ENCODE measurements at regions not wholly inside any gene's neighbourhood (a gene's known extent, or its start where the extent isn't known, plus 50 kb on each side); places are given as distances from the start of the nearest gene placed in this dataset.

DNA sequence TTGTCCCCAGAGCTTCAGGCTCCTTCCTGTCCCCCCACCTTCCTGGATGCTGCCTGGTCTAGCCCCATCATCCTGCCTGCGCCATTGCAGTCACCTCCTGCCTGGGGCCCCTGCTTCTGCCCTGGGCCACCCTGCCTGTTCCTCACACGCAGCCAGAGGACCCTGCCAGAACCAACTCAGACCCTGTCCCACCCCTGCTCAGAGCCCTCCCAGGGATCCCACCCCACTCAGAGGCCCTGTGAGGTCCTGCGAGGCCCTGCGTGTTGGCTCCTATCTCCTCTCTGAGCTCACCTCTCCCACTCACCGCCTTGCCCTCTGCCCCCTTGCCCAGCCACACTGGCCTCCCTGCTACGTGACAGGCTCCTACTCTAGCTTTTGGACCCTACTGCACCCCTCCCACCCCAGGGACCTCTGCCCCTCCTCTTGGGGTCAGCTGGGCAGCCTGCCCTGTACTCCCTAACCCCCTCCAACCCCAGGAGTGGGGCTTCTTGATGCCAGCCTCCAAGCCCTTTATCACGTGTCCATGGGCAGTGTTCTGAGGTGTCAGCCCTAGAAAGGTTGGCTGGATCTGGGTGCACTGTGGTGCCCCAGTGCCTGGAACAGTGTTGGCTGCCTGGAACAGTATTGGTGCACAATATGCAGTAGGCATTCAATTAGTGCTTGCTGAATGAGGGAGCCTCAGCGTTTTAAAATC is 68.3 kb downstream of the CEBPB start:
- DNase-seq, result no peak

DNA sequence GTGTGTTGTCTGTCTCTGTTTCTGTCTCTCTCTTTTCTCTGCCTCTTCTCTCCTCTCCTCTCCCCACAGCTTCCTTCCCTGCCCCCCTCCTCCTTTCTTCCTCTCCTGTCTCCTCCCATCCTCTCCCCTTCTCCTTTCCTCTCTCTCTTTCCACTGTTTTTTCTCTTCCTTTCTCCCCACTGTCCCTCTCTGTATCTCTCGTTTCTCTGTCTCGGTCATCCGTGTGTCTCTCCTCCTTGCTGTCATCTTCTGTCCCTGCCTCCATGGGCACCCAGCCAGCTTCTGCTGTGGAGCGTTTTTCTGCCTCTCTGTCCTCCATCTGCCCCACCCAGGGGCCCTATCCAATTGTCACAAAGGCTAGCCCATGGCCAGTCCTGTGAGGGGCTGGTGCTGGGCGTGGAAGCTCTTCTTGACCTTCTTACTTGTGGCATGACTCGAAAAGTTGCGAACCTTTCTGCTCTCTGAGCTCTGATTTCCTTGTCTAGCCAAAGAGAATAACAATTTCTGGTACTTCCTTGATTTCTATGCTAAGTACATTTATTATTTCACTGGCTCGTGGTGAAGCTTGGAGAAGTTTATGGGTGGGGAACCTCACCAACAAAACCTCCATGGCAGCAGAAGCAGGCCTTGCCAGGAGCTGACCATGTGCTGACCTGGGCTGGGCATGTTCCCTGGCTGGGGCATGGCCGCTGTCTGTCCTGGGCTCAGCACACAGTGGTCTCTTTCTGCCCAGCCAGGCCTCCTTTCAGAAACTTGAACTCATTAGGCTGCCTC is 69.3 kb downstream of the CEBPB start:
- DNase-seq, result no peak

DNA sequence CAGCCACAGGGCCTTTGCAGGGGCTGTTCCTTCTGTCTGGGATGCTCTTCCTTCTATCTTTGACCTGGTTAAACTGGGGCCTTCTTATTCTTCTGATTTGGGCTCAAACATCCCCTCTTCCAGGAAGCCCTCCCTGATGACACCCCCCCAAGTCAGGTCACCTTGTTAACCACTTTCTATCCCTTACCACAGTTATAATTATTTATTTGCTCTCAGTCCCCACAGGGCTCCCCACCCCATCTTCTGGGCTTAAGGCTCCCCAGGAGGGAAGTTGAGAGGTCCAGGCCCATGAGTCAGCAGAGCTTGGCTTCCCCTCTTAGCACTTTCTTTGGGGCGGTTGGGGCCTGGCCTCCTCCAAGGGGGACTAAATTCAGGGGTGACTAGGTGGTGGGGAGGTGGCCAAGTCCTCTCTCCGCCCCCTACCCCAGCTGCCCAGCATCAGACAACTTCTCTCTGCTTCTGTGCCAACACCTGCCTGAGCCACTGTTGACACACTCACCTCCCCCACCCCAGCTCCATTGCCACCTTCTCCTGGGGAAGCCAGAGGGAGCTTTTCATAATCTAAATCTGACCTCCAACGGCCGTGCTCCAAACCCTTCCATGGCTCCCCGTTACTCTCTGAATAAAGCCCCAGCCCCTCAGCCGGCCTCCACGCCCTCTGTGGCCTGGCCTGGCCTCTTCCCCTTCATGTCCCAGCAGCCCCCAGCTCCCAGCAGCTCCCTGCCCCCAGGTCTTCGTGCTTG is 70.0 kb downstream of the CEBPB start:
- no peak for DNase-seq

DNA sequence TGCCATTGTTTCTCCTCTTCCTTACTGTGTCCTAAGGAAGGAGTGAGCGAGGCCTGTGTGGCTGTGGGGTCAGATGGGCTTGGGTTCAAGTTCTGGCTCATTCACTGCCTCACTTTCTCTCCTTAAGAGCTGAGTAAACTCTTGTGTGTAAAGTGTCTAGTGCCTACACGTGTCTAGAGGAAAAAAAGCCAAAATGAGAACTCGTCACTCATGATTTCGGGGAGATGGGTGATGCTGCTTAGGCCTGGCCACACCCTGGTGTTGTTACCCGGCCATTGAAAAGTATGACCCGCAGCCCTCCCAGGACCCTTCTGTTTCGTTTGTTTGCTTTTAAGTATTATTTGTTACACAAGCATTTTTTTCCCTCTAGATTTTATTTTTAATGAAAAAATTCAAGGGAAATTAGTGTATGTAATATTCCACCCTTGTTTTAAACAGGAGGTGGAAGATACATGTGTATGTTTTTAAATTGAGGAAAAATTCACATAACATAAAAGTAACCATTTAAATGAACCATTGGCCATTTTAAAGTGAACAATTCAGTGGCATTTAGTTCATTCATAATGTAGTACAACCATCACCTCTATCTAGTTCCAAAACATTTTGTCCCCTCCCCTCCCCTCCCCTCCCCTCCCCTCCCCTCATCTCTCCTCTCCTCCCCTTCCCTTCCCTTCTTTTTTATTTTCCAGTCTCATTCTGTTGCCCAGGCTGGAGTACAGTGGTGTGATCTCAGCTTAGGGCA is 71.0 kb downstream of the CEBPB start:
- no peak for DNase-seq

DNA sequence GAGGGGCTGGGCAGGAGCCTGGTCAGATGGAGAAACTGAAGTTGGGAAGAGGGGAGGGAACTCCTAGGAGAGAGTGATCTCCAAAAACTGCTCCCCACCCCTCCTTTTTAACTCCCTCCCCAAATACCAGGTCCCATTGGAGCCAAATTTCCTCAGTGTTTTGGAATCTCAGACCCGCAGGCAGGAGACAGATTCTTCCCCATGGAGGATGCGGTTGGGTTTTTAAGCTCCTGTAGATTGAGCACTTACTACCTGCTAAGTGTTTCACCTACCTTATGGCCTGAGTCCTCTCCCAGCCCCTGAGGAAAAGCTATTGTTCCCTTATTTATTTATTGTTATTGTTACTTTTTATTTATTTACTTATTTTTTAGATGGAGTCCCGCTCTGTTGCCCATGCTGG is 73.2 kb downstream of the CEBPB start:
- no peak for DNase-seq

DNA sequence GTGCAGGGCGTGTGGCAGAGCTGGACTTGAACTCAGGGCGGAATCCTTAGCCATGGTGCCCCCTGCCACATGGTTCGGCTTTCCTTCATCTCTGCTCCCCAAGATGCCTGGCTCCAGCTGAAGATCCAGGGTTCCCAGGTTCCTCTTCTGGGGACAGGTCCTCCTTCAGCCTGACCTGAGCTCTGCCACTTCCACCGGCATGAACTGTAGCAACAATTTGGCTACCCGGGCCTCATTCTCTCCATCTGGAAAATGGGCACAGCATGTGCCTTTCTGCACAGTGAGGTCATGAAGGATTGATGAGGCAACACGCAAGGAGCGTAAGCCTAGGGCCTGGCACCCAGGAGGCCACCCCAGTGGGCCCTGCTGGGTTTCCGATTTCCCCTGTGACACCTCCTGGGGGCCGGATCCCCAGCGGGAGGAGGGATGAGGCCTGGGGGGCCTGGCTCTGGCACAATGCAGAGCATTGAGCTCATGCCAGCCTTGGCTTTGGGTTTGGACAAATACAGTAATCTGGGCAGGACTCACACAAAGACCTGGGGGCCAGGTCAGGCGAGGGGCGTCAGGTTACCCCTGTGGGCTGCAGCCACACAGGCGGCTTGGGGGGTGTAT is 74.0 kb downstream of the CEBPB start:
- DNase-seq, result no peak

DNA sequence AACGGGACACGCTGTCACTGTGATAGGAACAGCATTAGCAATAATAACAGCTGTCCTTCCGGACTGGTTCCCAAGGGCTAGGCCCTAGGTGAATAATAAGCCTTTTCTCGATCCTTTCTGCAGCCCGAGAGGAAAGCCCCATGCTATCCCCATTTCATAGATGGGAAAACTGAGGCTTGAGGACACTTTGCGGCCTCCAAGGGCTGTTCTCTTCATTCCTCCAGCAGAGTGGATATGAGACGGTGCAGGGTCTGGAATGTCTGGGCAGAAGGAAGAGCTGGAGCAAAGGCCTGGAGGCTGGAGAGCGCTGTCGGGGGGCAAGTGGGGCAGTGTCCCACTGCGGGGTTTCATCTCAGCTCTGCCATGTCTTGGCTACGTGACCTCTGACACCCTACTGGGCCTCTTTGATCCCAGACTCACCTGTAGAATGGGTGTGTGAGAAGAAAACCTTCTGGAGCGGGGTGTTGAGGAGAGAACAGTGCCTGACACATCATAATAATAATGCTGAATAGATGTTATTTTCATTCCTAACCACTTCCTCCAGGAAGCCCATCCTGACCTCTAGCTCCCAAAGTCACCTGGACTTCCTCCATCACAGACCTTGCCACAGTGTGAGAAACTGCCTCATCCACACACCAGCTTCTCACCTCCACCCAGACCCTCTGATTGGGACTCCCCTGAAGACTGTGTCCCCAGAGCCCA is 74.8 kb downstream of the CEBPB start:
- DNase-seq, result no peak

DNA sequence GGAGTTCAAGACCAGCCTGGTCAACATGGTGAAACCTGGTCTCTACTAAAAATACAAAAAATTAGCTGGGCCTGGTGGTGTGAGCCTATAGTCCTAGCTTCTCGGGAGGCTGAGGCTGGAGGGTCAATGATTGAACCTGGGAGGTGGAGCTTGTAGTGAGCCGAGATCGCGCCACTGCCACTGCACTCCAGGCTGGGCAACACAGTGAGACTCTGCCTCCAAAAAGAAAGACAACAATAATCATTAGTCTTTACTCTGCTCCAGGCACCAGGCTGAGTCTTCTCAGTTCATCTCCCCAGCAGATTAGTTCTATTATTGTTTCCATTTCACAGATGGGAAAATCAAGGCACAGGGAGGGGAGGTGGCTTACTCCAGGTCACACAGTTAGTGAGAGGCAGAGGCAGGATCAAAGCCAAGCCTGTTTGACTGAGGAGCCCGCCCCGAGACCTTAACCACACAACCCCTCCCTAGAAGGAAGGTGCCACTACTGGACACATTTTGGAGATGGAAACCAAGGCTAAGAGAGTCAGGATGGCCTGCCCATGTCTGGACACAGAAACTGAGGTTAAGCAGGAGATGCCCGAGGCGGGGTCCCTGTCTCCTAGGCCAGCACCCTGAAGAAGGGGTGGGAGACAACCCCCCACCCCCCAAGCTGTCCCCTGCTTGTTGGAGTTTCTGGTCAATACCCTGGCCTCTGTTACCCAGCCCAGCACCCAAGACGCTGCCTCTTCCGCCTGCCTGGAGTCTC is 75.8 kb downstream of the CEBPB start:
- DNase-seq, result no peak

DNA sequence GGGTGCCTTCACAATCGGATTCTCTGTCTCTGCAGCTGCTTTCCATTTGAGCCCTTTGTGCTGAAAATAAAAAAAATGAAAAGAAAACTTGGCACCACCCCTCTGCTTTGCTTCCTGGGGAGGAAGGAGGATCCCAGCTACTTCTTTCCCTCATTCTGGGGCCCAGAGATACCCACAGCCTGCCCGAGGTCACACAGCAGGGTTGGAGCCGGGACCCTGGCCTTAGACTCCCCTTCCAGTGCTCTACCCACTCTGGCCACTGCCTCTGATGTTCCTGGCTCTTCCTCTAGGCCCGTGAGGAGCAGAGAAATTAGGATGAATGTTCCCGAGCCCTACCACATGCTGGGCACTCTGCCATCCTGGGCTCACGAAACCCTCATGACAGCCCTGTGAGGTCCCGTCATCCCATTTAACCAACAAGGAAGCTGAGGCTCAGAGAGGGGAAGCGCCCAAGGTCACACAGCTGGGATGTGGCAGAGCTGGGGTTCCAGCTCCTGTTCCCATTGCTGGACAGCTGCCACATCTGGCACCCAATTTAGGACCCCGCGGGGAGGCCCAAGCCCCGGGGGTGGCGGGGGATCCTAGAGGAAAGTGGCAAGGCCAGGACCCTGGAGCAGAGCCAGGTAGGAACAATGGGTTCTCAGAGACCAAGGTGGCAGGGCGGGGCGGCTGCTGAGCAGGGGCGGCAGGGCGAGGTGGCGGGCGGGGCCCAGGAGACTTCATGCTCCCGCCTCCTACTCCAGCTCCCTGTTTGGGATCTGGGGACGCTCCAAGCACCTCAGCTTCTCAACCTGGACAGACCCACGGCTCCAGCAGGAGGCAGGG is 76.6 kb downstream of the CEBPB start:
- DNase-seq, result peak; percentile 72

DNA sequence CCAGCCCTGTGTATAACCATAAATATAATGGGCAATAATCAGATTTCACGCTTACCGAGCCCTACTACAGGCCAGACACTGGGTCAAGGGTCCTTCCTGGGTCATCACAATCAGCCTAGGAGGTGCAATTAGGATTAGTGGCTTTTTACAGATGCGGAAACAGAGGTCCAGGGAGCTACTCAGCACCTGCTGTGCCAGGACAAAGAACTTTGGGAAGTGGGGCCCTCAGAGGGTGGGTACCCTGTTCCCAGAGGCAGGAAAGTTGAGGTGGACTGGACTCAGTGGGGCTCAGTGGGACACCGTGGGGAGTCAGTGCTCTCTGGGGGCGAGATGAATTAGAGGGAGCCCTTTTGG is 77.2 kb downstream of the CEBPB start:
- no peak for DNase-seq

DNA sequence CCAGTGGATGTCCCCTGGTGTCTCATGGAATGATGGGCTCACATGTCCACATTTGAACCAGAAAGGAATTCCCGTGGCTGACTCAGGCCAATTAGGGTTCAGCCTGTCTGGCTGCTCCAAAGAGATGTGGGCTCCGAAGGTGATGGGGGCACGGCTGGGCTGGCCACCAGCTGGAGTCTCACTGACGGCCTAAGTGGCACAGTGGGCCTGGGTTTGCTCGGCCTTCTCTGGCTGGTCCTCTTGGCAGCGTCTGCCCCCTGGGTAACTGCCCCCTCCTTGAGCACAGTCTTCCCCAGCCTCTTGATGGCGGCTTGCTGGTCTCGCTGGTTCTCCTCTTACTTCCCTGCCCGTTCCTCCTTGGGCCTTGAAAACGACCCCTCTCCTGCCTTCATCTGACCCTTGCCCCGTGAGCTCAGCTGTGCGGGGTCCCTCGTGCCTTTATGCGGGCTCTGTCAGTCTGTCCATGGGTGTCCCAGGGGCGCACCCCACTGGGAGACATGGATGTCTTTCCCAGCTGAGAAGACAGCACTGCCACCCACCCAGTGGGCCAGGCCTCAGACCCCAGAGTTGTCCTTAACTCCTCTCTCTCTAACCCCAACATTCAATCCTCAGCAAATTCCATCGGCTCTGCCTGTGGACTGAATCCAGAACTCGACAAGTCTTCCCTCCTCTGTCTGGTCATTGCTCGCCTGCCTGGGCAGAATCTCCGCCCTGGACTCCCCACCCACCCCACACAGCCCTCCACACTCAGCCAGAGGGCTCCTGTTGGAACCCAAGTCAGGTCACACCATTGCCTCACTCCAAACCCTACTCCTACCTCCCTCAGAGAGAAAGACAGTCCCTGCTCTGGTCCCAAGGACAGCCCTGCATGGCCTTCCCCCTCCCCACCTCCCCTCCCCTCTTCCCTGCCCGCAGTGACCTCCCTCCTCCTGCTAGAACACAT is 78.7 kb downstream of the CEBPB start:
- no peak for DNase-seq

DNA sequence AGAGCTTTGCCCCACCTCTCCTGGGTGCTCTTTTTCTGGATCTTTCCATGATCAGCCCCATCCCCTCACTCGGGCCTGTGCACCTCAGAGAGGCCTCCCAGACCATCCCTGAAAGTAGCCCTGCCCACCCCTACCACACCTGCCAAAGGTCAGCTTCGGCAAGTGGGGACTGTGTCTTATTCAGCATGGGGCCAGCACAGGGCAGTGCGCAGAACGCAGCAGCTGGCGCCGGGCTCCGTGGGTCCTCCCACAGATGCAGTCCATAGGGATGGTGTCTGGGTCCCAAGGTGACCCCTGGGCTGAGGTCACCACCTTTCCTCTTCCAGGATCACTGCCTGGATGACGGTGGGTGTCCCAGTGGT is 79.4 kb downstream of the CEBPB start:
- DNase-seq, result no peak

DNA sequence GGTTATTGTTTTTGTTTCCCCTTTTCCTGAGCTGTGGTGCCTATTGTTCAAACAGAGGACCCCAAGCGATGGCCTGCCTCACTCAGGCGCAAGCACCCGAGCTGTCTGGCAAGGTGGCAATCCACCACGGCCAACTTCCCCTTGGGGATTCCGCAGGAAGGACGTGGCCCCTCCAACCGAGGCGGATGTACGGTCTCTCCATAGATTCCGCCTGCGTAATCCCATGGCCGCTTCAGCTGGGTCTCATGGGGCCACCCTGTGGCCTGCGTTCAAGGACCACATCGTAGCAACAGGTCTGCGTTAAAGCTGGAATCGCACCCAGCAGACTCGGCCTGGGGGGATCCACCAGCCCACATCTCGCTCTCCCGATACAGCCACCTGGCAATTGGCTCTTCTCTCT is 79.9 kb downstream of the CEBPB start:
- DNase-seq, result no peak

DNA sequence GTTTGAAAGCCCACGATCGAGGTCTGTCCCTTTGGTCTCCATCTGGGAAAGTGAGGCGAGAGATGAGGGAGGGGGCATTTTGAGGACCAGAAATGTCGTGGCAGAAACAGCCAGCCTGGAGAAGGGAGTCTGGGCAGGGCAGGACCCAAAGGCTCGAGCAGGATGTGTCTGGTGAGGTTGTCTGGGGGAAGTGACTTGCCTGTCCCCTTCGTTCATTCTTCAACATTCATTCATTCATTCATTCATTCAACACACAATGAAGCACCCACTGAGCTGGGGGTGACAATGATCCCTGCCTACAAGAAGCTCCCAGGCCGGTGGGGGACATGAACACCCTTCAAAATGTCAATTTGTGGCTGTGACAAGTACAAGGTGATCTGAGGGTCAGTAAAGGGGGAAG is 80.5 kb downstream of the CEBPB start:
- DNase-seq, result no peak

DNA sequence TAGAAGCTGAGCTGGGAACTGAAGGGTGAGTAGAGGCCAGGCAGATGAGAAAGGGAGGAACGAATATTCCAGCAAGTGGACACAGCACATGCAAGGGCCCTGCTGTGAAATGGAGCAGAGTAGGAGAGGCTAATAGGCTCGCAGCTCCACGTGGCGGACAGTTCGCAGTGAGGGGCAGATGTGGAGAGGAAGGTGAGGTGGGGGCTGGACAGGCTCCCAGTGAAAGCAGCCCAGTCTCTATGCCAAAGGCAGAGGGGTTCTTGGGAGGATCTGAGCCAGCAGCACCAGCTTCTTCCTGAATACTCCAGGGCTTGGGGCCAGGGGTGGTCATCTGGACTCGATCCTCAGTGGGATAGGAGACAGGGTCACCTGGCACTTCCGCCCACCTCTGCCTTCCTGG is 81.0 kb downstream of the CEBPB start:
- no peak for DNase-seq

DNA sequence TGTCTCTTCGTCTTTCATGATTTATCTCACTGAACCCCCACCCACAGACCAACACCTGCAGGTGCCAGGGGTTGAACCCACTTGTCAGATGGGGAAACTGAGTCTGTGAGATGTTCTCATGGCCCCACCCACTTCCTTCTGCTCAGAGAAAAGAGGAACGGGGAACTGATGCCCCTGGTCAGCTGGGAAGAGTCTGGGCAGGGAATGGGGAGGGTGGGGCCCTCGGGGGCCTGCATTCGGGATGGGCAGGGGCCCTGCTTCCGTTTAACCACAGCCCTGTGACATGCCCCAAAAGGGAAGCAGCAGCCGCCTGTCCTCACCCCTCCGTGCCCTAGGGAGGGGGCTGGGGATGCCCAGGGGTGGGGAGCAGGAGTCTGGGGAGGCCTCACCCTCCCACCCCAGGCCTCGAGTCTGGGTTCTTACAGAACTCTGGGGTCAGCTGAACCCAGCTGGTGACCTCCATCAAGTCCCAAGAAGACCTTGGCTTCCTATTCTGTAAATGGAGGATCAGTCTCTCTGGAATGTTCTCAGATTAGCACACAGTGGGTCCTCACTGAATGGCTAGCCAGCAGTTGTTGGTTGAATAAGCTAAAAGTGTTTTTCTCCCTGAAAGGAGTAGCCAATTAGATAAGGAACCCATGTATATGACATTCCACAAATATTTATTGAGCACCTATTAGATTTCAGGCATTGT is 81.5 kb downstream of the CEBPB start:
- DNase-seq, result no peak

DNA sequence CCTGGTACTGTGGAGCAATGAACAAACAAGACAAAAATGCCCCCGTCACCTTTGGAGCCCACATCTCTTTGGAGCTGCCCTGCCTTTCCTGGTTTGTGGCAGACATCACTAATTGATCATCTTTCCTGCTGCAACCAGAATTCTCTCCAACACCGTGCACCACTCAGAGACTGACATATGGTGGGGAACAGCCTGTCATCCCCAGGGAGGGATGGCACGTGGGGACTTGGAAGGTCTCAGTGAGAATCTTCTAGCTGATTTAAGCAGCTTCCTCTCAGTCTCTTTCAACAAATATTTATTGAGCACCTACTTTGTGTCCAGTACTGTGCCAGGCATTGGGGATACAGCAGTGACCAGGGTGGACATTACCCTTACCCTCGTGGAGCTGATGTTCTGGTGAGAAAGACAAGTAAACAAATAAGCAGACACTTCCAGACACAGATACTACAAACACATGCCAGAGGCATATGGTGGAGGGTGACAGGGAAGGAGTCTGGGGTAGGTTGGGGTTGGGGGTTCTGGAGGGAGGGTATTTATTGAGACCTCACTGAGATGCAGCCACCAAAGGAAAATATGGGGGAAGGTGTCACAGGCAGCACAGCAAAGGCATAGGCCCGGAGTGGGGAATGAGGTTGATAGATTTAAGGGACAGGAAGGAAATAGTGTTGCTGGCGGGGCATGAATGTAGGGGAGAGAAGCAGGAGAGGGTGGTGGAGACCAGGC is 82.3 kb downstream of the CEBPB start:
- DNase-seq, result no peak

Measured in fibroblast of skin of right quadriceps (primary cell).